ENCODE measurements at regions not wholly inside any gene's neighbourhood (a gene's known extent, or its start where the extent isn't known, plus 50 kb on each side); places are given as distances from the start of the nearest gene placed in this dataset.
A peak's percentile ranks its signal among the peaks of the same experiment; 100 is the strongest.

- in situ Hi-C loops (cut with HindIII; ENCODE audit: low pct_unique_long_range_greater_than_20kb, low sequenced_read_pairs), result no loop called here
- TF ChIP-seq JUND (IDR thresholded peaks at IDR 0.05; ENCODE audit: low read depth), result no peak
- no peak for DNase-seq (ENCODE audit: low read depth in 1 of 2, low spot score in 1 of 2)
These were observed 163.5 kb upstream of the POU3F3 start for GRCh38 chr2:104690255-104690984.

- no peak for DNase-seq (ENCODE audit: low read depth in 1 of 2, low spot score in 1 of 2)
- TF ChIP-seq JUND (IDR thresholded peaks at IDR 0.05; ENCODE audit: low read depth), result no peak
- in situ Hi-C loops (cut with HindIII; ENCODE audit: low pct_unique_long_range_greater_than_20kb, low sequenced_read_pairs), result no loop called here
These were observed 155.6 kb upstream of the POU3F3 start for GRCh38 chr2:104698276-104698675.

- no peak for DNase-seq (ENCODE audit: low read depth in 1 of 2, low spot score in 1 of 2)
- in situ Hi-C loops (cut with HindIII; ENCODE audit: low pct_unique_long_range_greater_than_20kb, low sequenced_read_pairs), result no loop called here
- TF ChIP-seq JUND (IDR thresholded peaks at IDR 0.05; ENCODE audit: low read depth), result no peak
These were observed 152.5 kb upstream of the POU3F3 start for GRCh38 chr2:104701411-104701911.

GRCh38 chr2:104702031-104702850, 151.7 kb upstream of the POU3F3 start:
- DNase-seq (ENCODE audit: low read depth in 1 of 2, low spot score in 1 of 2), result no peak
- no peak for TF ChIP-seq JUND (IDR thresholded peaks at IDR 0.05; ENCODE audit: low read depth)
- in situ Hi-C loops (cut with HindIII; ENCODE audit: low pct_unique_long_range_greater_than_20kb, low sequenced_read_pairs), result no loop called here

- in situ Hi-C loops (cut with HindIII; ENCODE audit: low pct_unique_long_range_greater_than_20kb, low sequenced_read_pairs), result no loop called here
- DNase-seq (ENCODE audit: low read depth in 1 of 2, low spot score in 1 of 2), result no peak
- no peak for TF ChIP-seq JUND (IDR thresholded peaks at IDR 0.05; ENCODE audit: low read depth)
These were observed 150.2 kb upstream of the POU3F3 start for GRCh38 chr2:104703669-104704068.

- in situ Hi-C loops (cut with HindIII; ENCODE audit: low pct_unique_long_range_greater_than_20kb, low sequenced_read_pairs), result no loop called here
- DNase-seq (ENCODE audit: low read depth in 1 of 2, low spot score in 1 of 2), result no peak
- TF ChIP-seq JUND (IDR thresholded peaks at IDR 0.05; ENCODE audit: low read depth), result no peak
These were observed 149.2 kb upstream of the POU3F3 start for GRCh38 chr2:104704496-104705245.

GRCh38 chr2:104707056-104707455, 146.9 kb upstream of the POU3F3 start:
- in situ Hi-C loops (cut with HindIII; ENCODE audit: low pct_unique_long_range_greater_than_20kb, low sequenced_read_pairs), result no loop called here
- TF ChIP-seq JUND (IDR thresholded peaks at IDR 0.05; ENCODE audit: low read depth), result no peak
- DNase-seq (ENCODE audit: low read depth in 1 of 2, low spot score in 1 of 2), result no peak

- TF ChIP-seq JUND (IDR thresholded peaks at IDR 0.05; ENCODE audit: low read depth), result no peak
- in situ Hi-C loops (cut with HindIII; ENCODE audit: low pct_unique_long_range_greater_than_20kb, low sequenced_read_pairs), result no loop called here
- DNase-seq (ENCODE audit: low read depth in 1 of 2, low spot score in 1 of 2), result no peak
These were observed 144.9 kb upstream of the POU3F3 start for GRCh38 chr2:104708967-104709366.

GRCh38 chr2:104716061-104716460, 137.9 kb upstream of the POU3F3 start:
- DNase-seq (ENCODE audit: low read depth in 1 of 2, low spot score in 1 of 2), result no peak
- in situ Hi-C loops (cut with HindIII; ENCODE audit: low pct_unique_long_range_greater_than_20kb, low sequenced_read_pairs), result no loop called here
- TF ChIP-seq JUND (IDR thresholded peaks at IDR 0.05; ENCODE audit: low read depth), result no peak

GRCh38 chr2:104733226-104733943, 120.5 kb upstream of the POU3F3 start:
- peak in 1 of 2 experiments; percentile 41 for DNase-seq (ENCODE audit: low read depth in 1 of 2, low spot score in 1 of 2)
- in situ Hi-C loops (cut with HindIII; ENCODE audit: low pct_unique_long_range_greater_than_20kb, low sequenced_read_pairs), result no loop called here
- TF ChIP-seq JUND (IDR thresholded peaks at IDR 0.05; ENCODE audit: low read depth), result no peak

GRCh38 chr2:104734937-104735586, 118.9 kb upstream of the POU3F3 start:
- no peak for TF ChIP-seq JUND (IDR thresholded peaks at IDR 0.05; ENCODE audit: low read depth)
- in situ Hi-C loops (cut with HindIII; ENCODE audit: low pct_unique_long_range_greater_than_20kb, low sequenced_read_pairs), result no loop called here
- DNase-seq (ENCODE audit: low read depth in 1 of 2, low spot score in 1 of 2), result no peak
